ENCODE measurements at regions not wholly inside any gene's neighbourhood (a gene's known extent, or its start where the extent isn't known, plus 50 kb on each side); places are given as distances from the start of the nearest gene placed in this dataset.
A peak's percentile ranks its signal among the peaks of the same experiment; 100 is the strongest.

- no peak overlapping the region for H3K4me3 ChIP-seq (replicated peaks in 1 of 3; ENCODE audit: insufficient read depth in 1 of 3, low read depth in 1 of 3, low read length in 3 of 3)
- H4K20me1 ChIP-seq (replicated peaks; ENCODE audit: control insufficient read depth, extremely low read depth, insufficient read depth, low read length), result no peaks in the 10 kb centered on the region
- no peaks in the 10 kb centered on the region for H3K79me2 ChIP-seq (ENCODE audit: control insufficient read depth, insufficient read depth, low read length)
- H3K4me1 ChIP-seq (ENCODE audit: control insufficient read depth, extremely low read depth, insufficient read depth, low read length), result no peaks in the 10 kb centered on the region
- no peaks in the 10 kb centered on the region for H3K9me1 ChIP-seq (replicated peaks; ENCODE audit: control insufficient read depth, extremely low read depth, insufficient read depth, low read length)
- no peak overlapping the region for H3K4me2 ChIP-seq (ENCODE audit: insufficient read depth, low read length)
- FAIRE-seq, result no peak
- peak overlapping the region; percentile 39 for H2AFZ ChIP-seq (ENCODE audit: low read depth, low read length)
- ChIA-PET CTCF (no interaction called here), POLR2A (no interaction called here)
- dilution Hi-C loops (cut with MboI; ENCODE audit: extremely low pct_ligation_motif_present, low sequenced_read_pairs), result no loop called here
- H3K36me3 ChIP-seq (ENCODE audit: control insufficient read depth in 2 of 2, extremely low read depth in 1 of 2, insufficient read depth in 2 of 2, low read length in 2 of 2), result no peaks in the 10 kb centered on the region
- no peak for DNase-seq (ENCODE audit: low read depth, low spot score)
- H3K27ac ChIP-seq (ENCODE audit: insufficient read depth, low read depth, low read length), result no peak overlapping the region
- no peak overlapping the region for H3K9ac ChIP-seq (replicated peaks; ENCODE audit: extremely low read depth, insufficient read depth, low read length)
- no TSS peak for BruUV-seq (replicated peaks)
- no peak for TF ChIP-seq FOS (IDR thresholded peaks at IDR 0.05; ENCODE audit: borderline replicate concordance, insufficient read depth, low read length)
- TF ChIP-seq MAX (IDR thresholded peaks at IDR 0.05; ENCODE audit: insufficient read depth, insufficient read length), result no peak
- no peak for TF ChIP-seq JUN (IDR thresholded peaks at IDR 0.05; ENCODE audit: borderline replicate concordance, insufficient read depth, insufficient read length, low read depth)
- TF ChIP-seq CTCF (IDR thresholded peaks at IDR 0.05; ENCODE audit: extremely low read depth in 1 of 2, insufficient read depth in 1 of 2, low read depth in 1 of 2, low read length in 2 of 2), result no peak
- TF ChIP-seq MYC (IDR thresholded peaks at IDR 0.05; ENCODE audit: low read depth, low read length), result no peak
- peak; percentile 44 for TF ChIP-seq EZH2 (IDR thresholded peaks at IDR 0.05; ENCODE audit: borderline replicate concordance, low read depth, low read length, severe bottlenecking)
- TF ChIP-seq POLR2AphosphoS5 (IDR thresholded peaks at IDR 0.05; ENCODE audit: insufficient read depth, low read depth, low read length), result no peak
- no peaks in the 10 kb centered on the region for H3K9me3 ChIP-seq (replicated peaks; ENCODE audit: control insufficient read depth, insufficient read depth, low read length)
- peaks cover 23 to 26% of the 10 kb centered on the region in 2 experiments for H3K27me3 ChIP-seq (ENCODE audit: control insufficient read depth in 2 of 2, insufficient read depth in 2 of 2, low read length in 2 of 2)
- intact Hi-C loops (cut with micrococcal nuclease), result no loop called here
Observed at GRCh38 chr6:40754461-40755045, 167.4 kb upstream of the LRFN2 start.
